ELR (cell line): ENCODE measurements at regions not wholly inside any gene's neighbourhood (a gene's known extent, or its start where the extent isn't known, plus 50 kb on each side); places are given as distances from the start of the nearest gene placed in this dataset.

Source experiments
- DNase-seq: peaks from one replicate; pipeline ENCODE4 v3.0.0-alpha.2; 2015; ENCODE audit warnings: low read depth

GRCh38 chr4:184968366-184968765, 49.9 kb upstream of the HELT start:
- no peak for DNase-seq
